Liver (tissue), 3 donors: ENCODE measurements at regions not wholly inside any gene's neighbourhood (a gene's known extent, or its start where the extent isn't known, plus 50 kb on each side); places are given as distances from the start of the nearest gene placed in this dataset.

ENCODE experiments used
- ATF3 ChIP-seq: IDR thresholded peaks from 2 replicates; pipeline ENCODE4 v1.6.1; 2016; ENCODE audit warnings: antibody characterized with exemption
- FOXA1 ChIP-seq: IDR thresholded peaks from 2 replicates; pipeline ENCODE4 v1.6.1; 2016; ENCODE audit warnings: antibody characterized with exemption
- GABPA ChIP-seq, 2 donors: IDR thresholded peaks in 1 of 2; conservative IDR thresholded peaks in 1 of 2; 2 replicates each; pipeline ENCODE4 v1.6.1; 2016; ENCODE audit warnings: antibody characterized with exemption in 2 of 2, mild to moderate bottlenecking in 1 of 2, moderate library complexity in 1 of 2
- HNF4G ChIP-seq: IDR thresholded peaks from 2 replicates; pipeline ENCODE4 v1.6.1; 2016; ENCODE audit warnings: antibody characterized with exemption
- RAD21 ChIP-seq, 2 donors: IDR thresholded peaks; 2 replicates each; pipeline ENCODE4 v1.6.1; 2016; ENCODE audit warnings: antibody characterized with exemption in 2 of 2, mild to moderate bottlenecking in 2 of 2
- TAF1 ChIP-seq: conservative IDR thresholded peaks from 2 replicates; pipeline ENCODE4 v1.6.1; 2016; ENCODE audit warnings: antibody characterized with exemption, mild to moderate bottlenecking
- YY1 ChIP-seq: IDR thresholded peaks from 2 replicates; pipeline ENCODE4 v1.6.1; 2016; ENCODE audit warnings: antibody characterized with exemption, mild to moderate bottlenecking
- ZBTB33 ChIP-seq: IDR thresholded peaks from 2 replicates; pipeline ENCODE4 v1.6.1; 2016; ENCODE audit warnings: antibody characterized with exemption
- TF ChIP-seq, protein P1 (sequence below): fragments of 150-350 bp; IDR thresholded peaks from 2 replicates; pipeline ENCODE4 v1.5.1; 2017; ENCODE audit warnings: improper control_type of control experiment, low read depth, low read length; ENCODE audit not compliant: missing input control
- TF ChIP-seq, protein P2 (sequence below): IDR thresholded peaks from 2 replicates; pipeline ENCODE4 v1.6.1; 2016; ENCODE audit warnings: antibody characterized with exemption, mild to moderate bottlenecking
- TF ChIP-seq, protein P3 (sequence below): IDR thresholded peaks from 2 replicates; pipeline ENCODE4 v1.6.1; 2016; ENCODE audit warnings: antibody characterized with exemption
- donor health status: healthy.
- donor health status: healthy.

DNA sequence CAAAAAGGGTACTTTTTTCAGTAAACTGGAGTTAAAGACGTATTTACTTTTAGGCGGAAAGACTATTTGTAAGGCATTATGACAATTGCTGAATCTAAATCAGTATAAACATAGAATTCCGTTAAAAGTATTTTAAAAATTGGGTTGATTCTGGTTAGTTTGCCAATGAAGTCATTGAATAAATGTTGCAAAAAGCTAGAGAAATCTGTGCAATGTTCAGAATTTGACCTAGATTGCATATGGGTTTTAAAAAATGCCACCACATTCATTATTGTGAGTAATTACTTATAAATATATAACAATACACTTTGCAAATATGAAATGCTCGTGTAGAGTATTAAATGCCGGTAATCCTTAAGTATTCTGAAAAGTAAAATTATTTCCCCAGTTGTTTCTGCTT, 116.5 kb upstream of the EEF1E1 start:
- TF ChIP-seq, protein P1, sequence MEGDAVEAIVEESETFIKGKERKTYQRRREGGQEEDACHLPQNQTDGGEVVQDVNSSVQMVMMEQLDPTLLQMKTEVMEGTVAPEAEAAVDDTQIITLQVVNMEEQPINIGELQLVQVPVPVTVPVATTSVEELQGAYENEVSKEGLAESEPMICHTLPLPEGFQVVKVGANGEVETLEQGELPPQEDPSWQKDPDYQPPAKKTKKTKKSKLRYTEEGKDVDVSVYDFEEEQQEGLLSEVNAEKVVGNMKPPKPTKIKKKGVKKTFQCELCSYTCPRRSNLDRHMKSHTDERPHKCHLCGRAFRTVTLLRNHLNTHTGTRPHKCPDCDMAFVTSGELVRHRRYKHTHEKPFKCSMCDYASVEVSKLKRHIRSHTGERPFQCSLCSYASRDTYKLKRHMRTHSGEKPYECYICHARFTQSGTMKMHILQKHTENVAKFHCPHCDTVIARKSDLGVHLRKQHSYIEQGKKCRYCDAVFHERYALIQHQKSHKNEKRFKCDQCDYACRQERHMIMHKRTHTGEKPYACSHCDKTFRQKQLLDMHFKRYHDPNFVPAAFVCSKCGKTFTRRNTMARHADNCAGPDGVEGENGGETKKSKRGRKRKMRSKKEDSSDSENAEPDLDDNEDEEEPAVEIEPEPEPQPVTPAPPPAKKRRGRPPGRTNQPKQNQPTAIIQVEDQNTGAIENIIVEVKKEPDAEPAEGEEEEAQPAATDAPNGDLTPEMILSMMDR: no peak
- TF ChIP-seq RAD21 (IDR thresholded peaks at IDR 0.05) (no peak), TAF1 (no peak), FOXA1 (no peak), YY1 (no peak), ZBTB33 (no peak), ATF3 (no peak), HNF4G (no peak), GABPA (IDR thresholded peaks at IDR 0.05 in 1 of 2, conservative IDR thresholded peaks at IDR 0.05 in 1 of 2) (no peak)
- TF ChIP-seq, protein P2, sequence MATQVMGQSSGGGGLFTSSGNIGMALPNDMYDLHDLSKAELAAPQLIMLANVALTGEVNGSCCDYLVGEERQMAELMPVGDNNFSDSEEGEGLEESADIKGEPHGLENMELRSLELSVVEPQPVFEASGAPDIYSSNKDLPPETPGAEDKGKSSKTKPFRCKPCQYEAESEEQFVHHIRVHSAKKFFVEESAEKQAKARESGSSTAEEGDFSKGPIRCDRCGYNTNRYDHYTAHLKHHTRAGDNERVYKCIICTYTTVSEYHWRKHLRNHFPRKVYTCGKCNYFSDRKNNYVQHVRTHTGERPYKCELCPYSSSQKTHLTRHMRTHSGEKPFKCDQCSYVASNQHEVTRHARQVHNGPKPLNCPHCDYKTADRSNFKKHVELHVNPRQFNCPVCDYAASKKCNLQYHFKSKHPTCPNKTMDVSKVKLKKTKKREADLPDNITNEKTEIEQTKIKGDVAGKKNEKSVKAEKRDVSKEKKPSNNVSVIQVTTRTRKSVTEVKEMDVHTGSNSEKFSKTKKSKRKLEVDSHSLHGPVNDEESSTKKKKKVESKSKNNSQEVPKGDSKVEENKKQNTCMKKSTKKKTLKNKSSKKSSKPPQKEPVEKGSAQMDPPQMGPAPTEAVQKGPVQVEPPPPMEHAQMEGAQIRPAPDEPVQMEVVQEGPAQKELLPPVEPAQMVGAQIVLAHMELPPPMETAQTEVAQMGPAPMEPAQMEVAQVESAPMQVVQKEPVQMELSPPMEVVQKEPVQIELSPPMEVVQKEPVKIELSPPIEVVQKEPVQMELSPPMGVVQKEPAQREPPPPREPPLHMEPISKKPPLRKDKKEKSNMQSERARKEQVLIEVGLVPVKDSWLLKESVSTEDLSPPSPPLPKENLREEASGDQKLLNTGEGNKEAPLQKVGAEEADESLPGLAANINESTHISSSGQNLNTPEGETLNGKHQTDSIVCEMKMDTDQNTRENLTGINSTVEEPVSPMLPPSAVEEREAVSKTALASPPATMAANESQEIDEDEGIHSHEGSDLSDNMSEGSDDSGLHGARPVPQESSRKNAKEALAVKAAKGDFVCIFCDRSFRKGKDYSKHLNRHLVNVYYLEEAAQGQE: no peak
- TF ChIP-seq, protein P3, sequence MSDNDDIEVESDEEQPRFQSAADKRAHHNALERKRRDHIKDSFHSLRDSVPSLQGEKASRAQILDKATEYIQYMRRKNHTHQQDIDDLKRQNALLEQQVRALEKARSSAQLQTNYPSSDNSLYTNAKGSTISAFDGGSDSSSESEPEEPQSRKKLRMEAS: no peak
